HepG2 (cell line): ENCODE measurements at regions not wholly inside any gene's neighbourhood (a gene's known extent, or its start where the extent isn't known, plus 50 kb on each side); places are given as distances from the start of the nearest gene placed in this dataset.

Experiments used
- ATAC-seq: fragments of 200-7000 bp; cut with Tn5 transposase; 3 replicates; pipeline ENCODE4 v1.9.1; 2020; ENCODE audit warnings: mild to moderate bottlenecking, moderate library complexity
- BruUV-seq: library from RNA; stranded (reverse); fragments of 400-500 nt; replicated peaks from 2 replicates; lab custom pipeline; 2021; lab: Mats Ljungman, UMichigan
- CTCF ChIA-PET: fragments of 300-600 bp; formaldehyde crosslinking; extraction: SDS; loops from one replicate; lab custom pipeline; 2021; ENCODE audit warnings: low total read pairs, inconsistent platforms, low intra/inter-chr PET ratio; lab: Yijun Ruan, JAX
- POLR2A ChIA-PET: fragments of 350-600 bp; sonication (Branson Sonifier 250); formaldehyde crosslinking; loops from one replicate; lab custom pipeline; 2020; ENCODE audit warnings: antibody characterized with exemption, inconsistent platforms; lab: Yijun Ruan, JAX
- DNase-seq: peaks from one replicate; pipeline ENCODE4 v3.0.0-alpha.2; 2015; ENCODE audit warnings: low spot score
- FAIRE-seq: peaks from 3 replicates; lab custom pipeline; 2011; peaks lifted over from hg19 to GRCh38; lab: Jason Lieb, UNC
- H2AFZ ChIP-seq: one replicate; pipeline ENCODE4 v1.6.1; 2011; ENCODE audit warnings: low read length, inconsistent platforms
- H3K27ac ChIP-seq: fragments of 300-600 bp; 3 replicates; pipeline ENCODE4 v1.8.0; 2011; ENCODE audit warnings: mixed run types, mild to moderate bottlenecking, mixed read lengths, low read length, inconsistent platforms; ENCODE audit not compliant: insufficient read depth; ENCODE audit errors: extremely low read length
- H3K27me3 ChIP-seq, 2 experiments: fragments of 200-600 bp in 1 of 2; 2 replicates in 1 of 2; 3 replicates in 1 of 2; pipeline versions ENCODE4 v1.6.0 to v1.8.0; 2011; ENCODE audit warnings: low read length in 2 of 2, mild to moderate bottlenecking in 2 of 2, moderate library complexity in 2 of 2, inconsistent platforms in 1 of 2; ENCODE audit not compliant: insufficient read depth in 2 of 2, control insufficient read depth in 1 of 2
- H3K36me3 ChIP-seq, 2 experiments: fragments of 200-600 bp in 1 of 2; replicated peaks in 1 of 2; 2 replicates in 1 of 2; 3 replicates in 1 of 2; pipeline versions ENCODE4 v1.5.1 to v1.8.0; 2011; ENCODE audit warnings: low read length in 2 of 2, inconsistent platforms in 1 of 2; ENCODE audit not compliant: insufficient read depth in 2 of 2, control insufficient read depth in 1 of 2
- H3K4me1 ChIP-seq: 2 replicates; pipeline ENCODE4 v1.5.1; 2012; ENCODE audit warnings: low read length, inconsistent platforms; ENCODE audit not compliant: insufficient read depth
- H3K4me2 ChIP-seq: 2 replicates; pipeline ENCODE4 v1.6.0; 2011; ENCODE audit warnings: low read depth, low read length, inconsistent platforms
- H3K4me3 ChIP-seq, 3 experiments: fragments of 200-600 bp in 1 of 3; sonication (generic), shearing (Covaris generic) in 1 of 3; replicated peaks in 1 of 3; 2 replicates each; pipeline ENCODE4 v1.5.1; 2011 to 2016; ENCODE audit warnings: low read length in 3 of 3, inconsistent platforms in 2 of 3, low read depth in 2 of 3, mild to moderate bottlenecking in 2 of 3, control low read depth in 1 of 3, mixed read lengths in 1 of 3; ENCODE audit not compliant: insufficient read depth in 1 of 3
- H3K79me2 ChIP-seq: one replicate; pipeline ENCODE4 v1.6.1; 2011; ENCODE audit warnings: low read length, inconsistent platforms; ENCODE audit not compliant: insufficient read depth
- H3K9ac ChIP-seq: 2 replicates; pipeline ENCODE4 v1.6.0; 2011; ENCODE audit warnings: mild to moderate bottlenecking, low read depth, low read length, inconsistent platforms; ENCODE audit not compliant: insufficient read depth
- H3K9me3 ChIP-seq: 2 replicates; pipeline ENCODE4 v1.5.1; 2012; ENCODE audit warnings: mild to moderate bottlenecking, low read length
- H4K20me1 ChIP-seq: 2 replicates; pipeline ENCODE4 v1.6.0; 2011; ENCODE audit warnings: inconsistent platforms, mild to moderate bottlenecking, low read length, moderate library complexity; ENCODE audit not compliant: insufficient read depth
- HMG20B ChIP-seq: conservative IDR thresholded peaks from 2 replicates; pipeline ENCODE4 v1.6.1; 2016; ENCODE audit warnings: missing genetic modification reagents, missing compliant biosample characterization
- HNF1A ChIP-seq, 2 experiments: sonication (generic) in 1 of 2; formaldehyde crosslinking in 1 of 2; IDR thresholded peaks; 2 replicates each; pipeline versions ENCODE4 v1.4.0 to v1.6.1; 2016 to 2020; ENCODE audit warnings: borderline replicate concordance in 1 of 2, low read depth in 1 of 2, mild to moderate bottlenecking in 1 of 2, missing genetic modification reagents in 1 of 2
- IRF2 ChIP-seq: IDR thresholded peaks from 2 replicates; pipeline ENCODE4 v1.6.1; 2018; ENCODE audit warnings: missing genetic modification reagents, missing compliant biosample characterization
- MED8 ChIP-seq: sonication (generic); formaldehyde crosslinking; IDR thresholded peaks from 2 replicates; pipeline ENCODE4 v1.8.1; 2023; ENCODE audit warnings: mild to moderate bottlenecking, missing genetic modification reagents; ENCODE audit not compliant: insufficient replicate concordance
- MYNN ChIP-seq: sonication (generic); formaldehyde crosslinking; IDR thresholded peaks from 2 replicates; pipeline ENCODE4 v1.4.0; 2020; ENCODE audit warnings: mild to moderate bottlenecking, low read depth, missing genetic modification reagents
- PBX2 ChIP-seq: IDR thresholded peaks from 2 replicates; pipeline ENCODE4 v1.6.1; 2016; ENCODE audit warnings: control low read depth
- STAG1 ChIP-seq: sonication (generic); formaldehyde crosslinking; IDR thresholded peaks from 2 replicates; pipeline ENCODE4 v1.4.0; 2020; ENCODE audit warnings: missing genetic modification reagents
- TCF7 ChIP-seq: sonication (generic); IDR thresholded peaks from 2 replicates; pipeline ENCODE4 v1.6.1; 2016; ENCODE audit warnings: antibody characterized with exemption, low read depth
- ZNF34 ChIP-seq: sonication (generic); formaldehyde crosslinking; IDR thresholded peaks from 2 replicates; pipeline ENCODE4 v1.4.0; 2020; ENCODE audit warnings: mild to moderate bottlenecking, missing genetic modification reagents, borderline replicate concordance
- ZNF512 ChIP-seq: sonication (generic); formaldehyde crosslinking; IDR thresholded peaks from 2 replicates; pipeline ENCODE4 v1.4.0; 2020; ENCODE audit warnings: mild to moderate bottlenecking, missing genetic modification reagents
- ZNF7 ChIP-seq: IDR thresholded peaks from 2 replicates; pipeline ENCODE4 v1.6.1; 2016; ENCODE audit warnings: missing biosample characterization, missing genetic modification reagents
- WGBS: methylation state at CpG from one replicate; pipeline ENCODE4 v1.1.6; 2017; ENCODE audit warnings: low lambda C conversion rate; 5-methylcytosine and 5-hydroxymethylcytosine counted together
- in situ Hi-C: cut with HindIII; loops from 2 replicates; pipeline ENCODE4 v1.10.0; 2017; ENCODE audit warnings: low pct_unique_long_range_greater_than_20kb; ENCODE audit not compliant: extremely low pct_ligation_motif_present
- intact Hi-C: fragments of 100-400 bp; cut with micrococcal nuclease; formaldehyde crosslinking; loops from one replicate; pipeline ENCODE4 v1.10.0; 2022; ENCODE audit not compliant: unreplicated experiment

GRCh38 chr1:91075233-91076135 lies 53.6 kb upstream of the ZNF644 start (continued):
- TF ChIP-seq STAG1 (CRISPR knock-in tag) = peak; percentile 57
- no peak for TF ChIP-seq ZNF34 (CRISPR knock-in tag)

GRCh38 chr1:91073299-91073698 lies 51.5 kb upstream of the ZNF644 start:
- no peak for ATAC-seq
- 0% methylated on average over 2 of the region's 2 CpGs for WGBS
- POLR2A ChIA-PET = no interaction called here
- DNase-seq = no peak
- FAIRE-seq = no peak
- Histone ChIP-seq H3K4me2 (no peak overlapping the region), H4K20me1 (no peaks in the 10 kb centered on the region), H3K9ac (no peak overlapping the region), H3K79me2 (no peaks in the 10 kb centered on the region), H3K27ac (no peak overlapping the region), H3K36me3 (no peaks in the 10 kb centered on the region), H3K9me3 (no peaks in the 10 kb centered on the region), H3K27me3 (no peaks in the 10 kb centered on the region; a peak in 2 of 5 replicates), H2AFZ (no peak overlapping the region), H3K4me3 (no peak overlapping the region), H3K4me1 (no peaks in the 10 kb centered on the region)
- BruUV-seq = no TSS peak
- CTCF ChIA-PET = no interaction called here
- in situ Hi-C loops = no loop called here
- intact Hi-C loops = no loop called here
- no peak for TF ChIP-seq MYNN (CRISPR knock-in tag)
- TF ChIP-seq PBX2 = no peak
- no peak for TF ChIP-seq ZNF7 (CRISPR knock-in tag)
- no peak for TF ChIP-seq ZNF512 (CRISPR knock-in tag)
- TF ChIP-seq HMG20B (CRISPR knock-in tag) = no peak
- no peak for TF ChIP-seq IRF2 (CRISPR knock-in tag)
- no peak for TF ChIP-seq MED8 (CRISPR knock-in tag)
- no peak for TF ChIP-seq TCF7
- no peak for TF ChIP-seq HNF1A (IDR thresholded peaks at IDR 0.05; ENCODE audit: low read depth)
- TF ChIP-seq HNF1A (CRISPR knock-in tag; IDR thresholded peaks at IDR 0.05; ENCODE audit: borderline replicate concordance) = no peak
